HepG2 (cell line): ENCODE measurements at regions not wholly inside any gene's neighbourhood (a gene's known extent, or its start where the extent isn't known, plus 50 kb on each side); places are given as distances from the start of the nearest gene placed in this dataset.

Experiments used
- CBFB ChIP-seq: sonication (generic); formaldehyde crosslinking; IDR thresholded peaks from 2 replicates; pipeline ENCODE4 v1.4.0; 2020; ENCODE audit warnings: missing genetic modification reagents
- GATAD1 ChIP-seq: IDR thresholded peaks from 2 replicates; pipeline ENCODE4 v1.6.1; 2016; ENCODE audit warnings: missing genetic modification reagents, missing compliant biosample characterization
- GZF1 ChIP-seq: sonication (generic); formaldehyde crosslinking; IDR thresholded peaks from 2 replicates; pipeline ENCODE4 v1.5.1; 2020; ENCODE audit warnings: mild to moderate bottlenecking, missing genetic modification reagents
- HCFC1 ChIP-seq: fragments of 150-350 bp; IDR thresholded peaks from 2 replicates; pipeline ENCODE4 v1.6.1; 2014; ENCODE audit warnings: low read depth, low read length
- KLF13 ChIP-seq: sonication (generic); formaldehyde crosslinking; IDR thresholded peaks from 2 replicates; pipeline ENCODE4 v1.4.0; 2020; ENCODE audit warnings: mild to moderate bottlenecking, missing genetic modification reagents
- MAFF ChIP-seq: IDR thresholded peaks from 2 replicates; pipeline ENCODE4 v1.6.1; 2011; ENCODE audit warnings: low read depth, low read length, improper control_type of control experiment
- MTA3 ChIP-seq: sonication (generic); formaldehyde crosslinking; IDR thresholded peaks from 2 replicates; pipeline ENCODE4 v1.4.0; 2020; ENCODE audit warnings: missing genetic modification reagents
- MTF1 ChIP-seq: sonication (generic); formaldehyde crosslinking; IDR thresholded peaks from 2 replicates; pipeline ENCODE4 v1.5.0; 2020; ENCODE audit warnings: missing genetic modification reagents
- SIN3B ChIP-seq: fragments of 150-350 bp; IDR thresholded peaks from 2 replicates; pipeline ENCODE4 v1.6.1; 2014; ENCODE audit warnings: low read length
- TCF7L2 ChIP-seq: IDR thresholded peaks from 2 replicates; pipeline ENCODE4 v1.6.1; 2011; ENCODE audit warnings: mild to moderate bottlenecking, low read depth, low read length, moderate library complexity
- XRCC5 ChIP-seq: fragments of 200-400 bp; formaldehyde crosslinking; optimal IDR thresholded peaks from 2 replicates; pipeline ENCODE3; 2017; ENCODE audit warnings: mild to moderate bottlenecking, low read length
- ZC3H4 ChIP-seq: sonication (generic); formaldehyde crosslinking; IDR thresholded peaks from 2 replicates; pipeline ENCODE4 v1.4.0; 2020; ENCODE audit warnings: missing genetic modification reagents, borderline replicate concordance
- ZFAT ChIP-seq: sonication (generic); formaldehyde crosslinking; conservative IDR thresholded peaks from 2 replicates; pipeline ENCODE4 v1.8.1; 2023; ENCODE audit warnings: missing genetic modification reagents, inconsistent platforms
- ZNF792 ChIP-seq: IDR thresholded peaks from 2 replicates; pipeline ENCODE4 v1.6.1; 2016
- TF ChIP-seq, protein P1 (sequence below): IDR thresholded peaks from 2 replicates; pipeline ENCODE4 v1.6.1; 2016; ENCODE audit warnings: low read depth, missing genetic modification reagents, missing compliant biosample characterization
- TF ChIP-seq, protein P2 (sequence below): fragments of 450-650 bp; IDR thresholded peaks from 2 replicates; pipeline ENCODE4 v1.6.1; 2017; ENCODE audit warnings: mild to moderate bottlenecking
- TF ChIP-seq, protein P3 (sequence below): IDR thresholded peaks from 2 replicates; pipeline ENCODE4 v1.6.1; 2016; ENCODE audit warnings: mild to moderate bottlenecking
- TF ChIP-seq, protein P4 (sequence below): sonication (generic); formaldehyde crosslinking; IDR thresholded peaks from 2 replicates; pipeline ENCODE4 v1.5.0; 2020; ENCODE audit warnings: mild to moderate bottlenecking, missing genetic modification reagents

DNA sequence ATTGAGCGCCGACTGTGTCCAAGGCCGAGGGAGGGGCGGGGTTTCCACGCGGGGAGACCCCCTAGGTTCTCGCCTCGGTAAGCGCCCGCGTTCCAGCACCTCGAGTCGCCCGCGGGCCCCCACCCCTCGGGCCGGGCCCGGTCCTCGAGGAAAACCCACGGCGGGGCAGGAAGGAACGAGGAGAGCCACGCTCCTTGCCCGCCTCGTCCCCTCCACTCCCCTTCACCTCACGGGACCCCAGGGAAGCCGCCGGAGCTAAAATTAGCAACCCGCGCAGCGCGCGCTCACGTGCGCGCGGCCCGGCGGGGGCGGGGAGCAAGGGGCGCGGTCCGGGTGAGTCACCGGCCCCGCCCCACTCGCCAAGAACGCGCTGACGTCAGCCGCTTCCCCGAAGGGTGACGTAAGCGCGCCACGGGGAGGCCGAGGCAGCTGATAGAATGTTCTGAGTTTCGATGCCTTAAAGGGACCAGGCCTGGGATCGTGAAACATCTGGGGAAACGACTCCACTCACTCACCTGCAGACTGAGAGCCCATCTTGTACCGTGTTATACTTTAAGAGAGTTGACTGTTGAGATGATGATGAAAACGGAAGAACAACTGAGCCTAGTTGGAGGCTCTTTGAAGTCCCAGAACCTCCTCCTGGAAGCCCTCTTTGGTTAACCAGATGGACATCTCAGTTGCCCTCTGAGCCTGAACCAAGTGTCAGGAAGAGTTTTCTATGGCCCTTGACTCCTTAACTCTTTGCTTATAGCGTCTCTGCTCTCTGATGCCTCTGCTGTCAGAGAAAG is 49.7 kb upstream of the ATF3 start (continued):
- TF ChIP-seq, protein P1, sequence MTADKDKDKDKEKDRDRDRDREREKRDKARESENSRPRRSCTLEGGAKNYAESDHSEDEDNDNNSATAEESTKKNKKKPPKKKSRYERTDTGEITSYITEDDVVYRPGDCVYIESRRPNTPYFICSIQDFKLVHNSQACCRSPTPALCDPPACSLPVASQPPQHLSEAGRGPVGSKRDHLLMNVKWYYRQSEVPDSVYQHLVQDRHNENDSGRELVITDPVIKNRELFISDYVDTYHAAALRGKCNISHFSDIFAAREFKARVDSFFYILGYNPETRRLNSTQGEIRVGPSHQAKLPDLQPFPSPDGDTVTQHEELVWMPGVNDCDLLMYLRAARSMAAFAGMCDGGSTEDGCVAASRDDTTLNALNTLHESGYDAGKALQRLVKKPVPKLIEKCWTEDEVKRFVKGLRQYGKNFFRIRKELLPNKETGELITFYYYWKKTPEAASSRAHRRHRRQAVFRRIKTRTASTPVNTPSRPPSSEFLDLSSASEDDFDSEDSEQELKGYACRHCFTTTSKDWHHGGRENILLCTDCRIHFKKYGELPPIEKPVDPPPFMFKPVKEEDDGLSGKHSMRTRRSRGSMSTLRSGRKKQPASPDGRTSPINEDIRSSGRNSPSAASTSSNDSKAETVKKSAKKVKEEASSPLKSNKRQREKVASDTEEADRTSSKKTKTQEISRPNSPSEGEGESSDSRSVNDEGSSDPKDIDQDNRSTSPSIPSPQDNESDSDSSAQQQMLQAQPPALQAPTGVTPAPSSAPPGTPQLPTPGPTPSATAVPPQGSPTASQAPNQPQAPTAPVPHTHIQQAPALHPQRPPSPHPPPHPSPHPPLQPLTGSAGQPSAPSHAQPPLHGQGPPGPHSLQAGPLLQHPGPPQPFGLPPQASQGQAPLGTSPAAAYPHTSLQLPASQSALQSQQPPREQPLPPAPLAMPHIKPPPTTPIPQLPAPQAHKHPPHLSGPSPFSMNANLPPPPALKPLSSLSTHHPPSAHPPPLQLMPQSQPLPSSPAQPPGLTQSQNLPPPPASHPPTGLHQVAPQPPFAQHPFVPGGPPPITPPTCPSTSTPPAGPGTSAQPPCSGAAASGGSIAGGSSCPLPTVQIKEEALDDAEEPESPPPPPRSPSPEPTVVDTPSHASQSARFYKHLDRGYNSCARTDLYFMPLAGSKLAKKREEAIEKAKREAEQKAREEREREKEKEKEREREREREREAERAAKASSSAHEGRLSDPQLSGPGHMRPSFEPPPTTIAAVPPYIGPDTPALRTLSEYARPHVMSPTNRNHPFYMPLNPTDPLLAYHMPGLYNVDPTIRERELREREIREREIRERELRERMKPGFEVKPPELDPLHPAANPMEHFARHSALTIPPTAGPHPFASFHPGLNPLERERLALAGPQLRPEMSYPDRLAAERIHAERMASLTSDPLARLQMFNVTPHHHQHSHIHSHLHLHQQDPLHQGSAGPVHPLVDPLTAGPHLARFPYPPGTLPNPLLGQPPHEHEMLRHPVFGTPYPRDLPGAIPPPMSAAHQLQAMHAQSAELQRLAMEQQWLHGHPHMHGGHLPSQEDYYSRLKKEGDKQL (CRISPR knock-in tag), result no peak
- TF ChIP-seq ZFAT (no peak), CBFB (CRISPR knock-in tag) (0 out of 2 replicates have a peak, but pooled peaks have one; percentile 30), SIN3B (no peak), GZF1 (CRISPR knock-in tag) (no peak), MTF1 (CRISPR knock-in tag) (no peak), MAFF (peak; percentile 44; the same call in 1 of the 2 replicates), HCFC1 (no peak), MTA3 (CRISPR knock-in tag) (no peak), TCF7L2 (no peak), GATAD1 (CRISPR knock-in tag) (0 out of 2 replicates have a peak, but pooled peaks have one; percentile 38), XRCC5 (peak; percentile 31), KLF13 (no peak), ZNF792 (CRISPR knock-in tag) (no peak), ZC3H4 (no peak)
- TF ChIP-seq, protein P2, sequence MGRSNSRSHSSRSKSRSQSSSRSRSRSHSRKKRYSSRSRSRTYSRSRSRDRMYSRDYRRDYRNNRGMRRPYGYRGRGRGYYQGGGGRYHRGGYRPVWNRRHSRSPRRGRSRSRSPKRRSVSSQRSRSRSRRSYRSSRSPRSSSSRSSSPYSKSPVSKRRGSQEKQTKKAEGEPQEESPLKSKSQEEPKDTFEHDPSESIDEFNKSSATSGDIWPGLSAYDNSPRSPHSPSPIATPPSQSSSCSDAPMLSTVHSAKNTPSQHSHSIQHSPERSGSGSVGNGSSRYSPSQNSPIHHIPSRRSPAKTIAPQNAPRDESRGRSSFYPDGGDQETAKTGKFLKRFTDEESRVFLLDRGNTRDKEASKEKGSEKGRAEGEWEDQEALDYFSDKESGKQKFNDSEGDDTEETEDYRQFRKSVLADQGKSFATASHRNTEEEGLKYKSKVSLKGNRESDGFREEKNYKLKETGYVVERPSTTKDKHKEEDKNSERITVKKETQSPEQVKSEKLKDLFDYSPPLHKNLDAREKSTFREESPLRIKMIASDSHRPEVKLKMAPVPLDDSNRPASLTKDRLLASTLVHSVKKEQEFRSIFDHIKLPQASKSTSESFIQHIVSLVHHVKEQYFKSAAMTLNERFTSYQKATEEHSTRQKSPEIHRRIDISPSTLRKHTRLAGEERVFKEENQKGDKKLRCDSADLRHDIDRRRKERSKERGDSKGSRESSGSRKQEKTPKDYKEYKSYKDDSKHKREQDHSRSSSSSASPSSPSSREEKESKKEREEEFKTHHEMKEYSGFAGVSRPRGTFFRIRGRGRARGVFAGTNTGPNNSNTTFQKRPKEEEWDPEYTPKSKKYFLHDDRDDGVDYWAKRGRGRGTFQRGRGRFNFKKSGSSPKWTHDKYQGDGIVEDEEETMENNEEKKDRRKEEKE, result no peak
- TF ChIP-seq, protein P3, sequence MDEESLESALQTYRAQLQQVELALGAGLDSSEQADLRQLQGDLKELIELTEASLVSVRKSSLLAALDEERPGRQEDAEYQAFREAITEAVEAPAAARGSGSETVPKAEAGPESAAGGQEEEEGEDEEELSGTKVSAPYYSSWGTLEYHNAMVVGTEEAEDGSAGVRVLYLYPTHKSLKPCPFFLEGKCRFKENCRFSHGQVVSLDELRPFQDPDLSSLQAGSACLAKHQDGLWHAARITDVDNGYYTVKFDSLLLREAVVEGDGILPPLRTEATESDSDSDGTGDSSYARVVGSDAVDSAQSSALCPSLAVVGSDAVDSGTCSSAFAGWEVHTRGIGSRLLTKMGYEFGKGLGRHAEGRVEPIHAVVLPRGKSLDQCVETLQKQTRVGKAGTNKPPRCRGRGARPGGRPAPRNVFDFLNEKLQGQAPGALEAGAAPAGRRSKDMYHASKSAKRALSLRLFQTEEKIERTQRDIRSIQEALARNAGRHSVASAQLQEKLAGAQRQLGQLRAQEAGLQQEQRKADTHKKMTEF, result peak; percentile 85
- TF ChIP-seq, protein P4, sequence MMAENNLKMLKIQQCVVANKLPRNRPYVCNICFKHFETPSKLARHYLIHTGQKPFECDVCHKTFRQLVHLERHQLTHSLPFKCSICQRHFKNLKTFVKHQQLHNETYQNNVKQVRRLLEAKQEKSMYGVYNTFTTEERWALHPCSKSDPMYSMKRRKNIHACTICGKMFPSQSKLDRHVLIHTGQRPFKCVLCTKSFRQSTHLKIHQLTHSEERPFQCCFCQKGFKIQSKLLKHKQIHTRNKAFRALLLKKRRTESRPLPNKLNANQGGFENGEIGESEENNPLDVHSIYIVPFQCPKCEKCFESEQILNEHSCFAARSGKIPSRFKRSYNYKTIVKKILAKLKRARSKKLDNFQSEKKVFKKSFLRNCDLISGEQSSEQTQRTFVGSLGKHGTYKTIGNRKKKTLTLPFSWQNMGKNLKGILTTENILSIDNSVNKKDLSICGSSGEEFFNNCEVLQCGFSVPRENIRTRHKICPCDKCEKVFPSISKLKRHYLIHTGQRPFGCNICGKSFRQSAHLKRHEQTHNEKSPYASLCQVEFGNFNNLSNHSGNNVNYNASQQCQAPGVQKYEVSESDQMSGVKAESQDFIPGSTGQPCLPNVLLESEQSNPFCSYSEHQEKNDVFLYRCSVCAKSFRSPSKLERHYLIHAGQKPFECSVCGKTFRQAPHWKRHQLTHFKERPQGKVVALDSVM (CRISPR knock-in tag), result peak; percentile 61; the same call in 1 of the 2 replicates
